Neural cell (in vitro differentiated cells): ENCODE measurements at regions not wholly inside any gene's neighbourhood (a gene's known extent, or its start where the extent isn't known, plus 50 kb on each side); places are given as distances from the start of the nearest gene placed in this dataset.

Experiments used
- H2AFZ ChIP-seq: fragments of 200-600, 300-800 bp; sonication (generic), shearing (Covaris generic); 2 replicates; pipeline ENCODE4 v1.6.0; 2014; ENCODE audit warnings: low read depth, mild to moderate bottlenecking, antibody characterized with exemption, low read length, moderate library complexity
- H3F3A ChIP-seq: fragments of 200-600 bp; shearing (Covaris generic); 2 replicates; pipeline ENCODE4 v1.6.1; 2016; ENCODE audit warnings: mild to moderate bottlenecking, moderate library complexity, mixed read lengths, antibody characterized with exemption, low read length; ENCODE audit not compliant: insufficient read depth, poor library complexity, severe bottlenecking
- H3K27ac ChIP-seq: fragments of 200-600, 300-800 bp; sonication (generic), shearing (Covaris generic); 2 replicates; pipeline ENCODE4 v1.5.1; 2014; ENCODE audit warnings: mild to moderate bottlenecking, low read length, moderate library complexity
- H3K27me3 ChIP-seq: fragments of 300-800, 200-600 bp; sonication (generic), shearing (Covaris generic); 2 replicates; pipeline ENCODE4 v1.6.0; 2014; ENCODE audit warnings: mild to moderate bottlenecking, low read depth, low read length, moderate library complexity; ENCODE audit not compliant: insufficient read depth
- H3K36me3 ChIP-seq: fragments of 300-800, 200-600 bp; sonication (generic), shearing (Covaris generic); 2 replicates; pipeline ENCODE4 v1.5.1; 2014; ENCODE audit warnings: mild to moderate bottlenecking, antibody characterized with exemption, low read length, moderate library complexity; ENCODE audit not compliant: insufficient read depth
- H3K4me2 ChIP-seq: fragments of 300-800, 200-600 bp; sonication (generic), shearing (Covaris generic); 2 replicates; pipeline ENCODE4 v1.6.0; 2014; ENCODE audit warnings: mild to moderate bottlenecking, low read length
- H3K4me3 ChIP-seq: fragments of 300-800, 200-600 bp; sonication (generic), shearing (Covaris generic); 2 replicates; pipeline ENCODE4 v1.5.1; 2014; ENCODE audit warnings: mild to moderate bottlenecking, low read length, moderate library complexity
- H3K79me2 ChIP-seq: fragments of 200-600 bp; shearing (Covaris generic); replicated peaks from 2 replicates; pipeline ENCODE4 v1.6.0; 2014; ENCODE audit warnings: mild to moderate bottlenecking, low read length, moderate library complexity; ENCODE audit not compliant: insufficient read depth
- H3K9ac ChIP-seq: fragments of 300-800, 200-600 bp; sonication (generic), shearing (Covaris generic); 2 replicates; pipeline ENCODE4 v1.6.1; 2016; ENCODE audit warnings: mild to moderate bottlenecking, low read length, mixed read lengths
- H3K9me2 ChIP-seq: fragments of 200-600 bp; shearing (Covaris generic); 2 replicates; pipeline ENCODE4 v1.6.1; 2016; ENCODE audit warnings: mild to moderate bottlenecking, low read length, mixed read lengths; ENCODE audit not compliant: insufficient read depth
- H3K9me3 ChIP-seq: fragments of 200-600, 300-800 bp; sonication (generic), shearing (Covaris generic); 2 replicates; pipeline ENCODE4 v1.6.1; 2016; ENCODE audit warnings: mild to moderate bottlenecking, mixed run types, low read length, moderate library complexity, mixed read lengths
- H4K20me1 ChIP-seq: fragments of 200-600 bp; shearing (Covaris generic); 2 replicates; pipeline ENCODE4 v1.6.1; 2016; ENCODE audit warnings: mild to moderate bottlenecking, mixed run types; ENCODE audit not compliant: insufficient read depth
- EP300 ChIP-seq: fragments of 450-650 bp; conservative IDR thresholded peaks from 2 replicates; pipeline ENCODE4 v1.6.1; 2014; ENCODE audit warnings: antibody characterized with exemption, mild to moderate bottlenecking, moderate library complexity; ENCODE audit not compliant: poor library complexity, severe bottlenecking
- EZH2 ChIP-seq: fragments of 200-600, 300-800 bp; shearing (Covaris generic), sonication (generic); IDR thresholded peaks from 2 replicates; pipeline ENCODE4 v1.6.1; 2014; ENCODE audit warnings: antibody characterized with exemption, low read length, borderline replicate concordance, mild to moderate bottlenecking; ENCODE audit not compliant: insufficient read depth, poor library complexity, severe bottlenecking
- MXI1 ChIP-seq: fragments of 450-650 bp; conservative IDR thresholded peaks from 2 replicates; pipeline ENCODE4 v1.6.1; 2014; ENCODE audit warnings: antibody characterized with exemption, mild to moderate bottlenecking; ENCODE audit not compliant: poor library complexity, severe bottlenecking
- POLR2AphosphoS5 ChIP-seq: IDR thresholded peaks from 2 replicates; pipeline ENCODE4 v1.6.1; 2012
- RAD21 ChIP-seq: fragments of 450-650 bp; conservative IDR thresholded peaks from 2 replicates; pipeline ENCODE4 v1.6.1; 2014; ENCODE audit warnings: antibody characterized with exemption, mild to moderate bottlenecking, moderate library complexity
- REST ChIP-seq: IDR thresholded peaks from 2 replicates; pipeline ENCODE4 v1.6.1; 2012; ENCODE audit warnings: borderline replicate concordance
- SMC3 ChIP-seq: fragments of 450-650 bp; conservative IDR thresholded peaks from 2 replicates; pipeline ENCODE4 v1.6.1; 2014; ENCODE audit warnings: antibody characterized with exemption, mild to moderate bottlenecking, moderate library complexity; ENCODE audit not compliant: poor library complexity
- TAF1 ChIP-seq: IDR thresholded peaks from 2 replicates; pipeline ENCODE4 v1.6.1; 2012; ENCODE audit warnings: low read depth
- TF ChIP-seq, protein P1 (sequence below): fragments of 450-650 bp; IDR thresholded peaks from 2 replicates; pipeline ENCODE4 v1.5.1; 2014; ENCODE audit warnings: antibody characterized with exemption, mild to moderate bottlenecking, moderate library complexity; ENCODE audit not compliant: poor library complexity, severe bottlenecking

DNA sequence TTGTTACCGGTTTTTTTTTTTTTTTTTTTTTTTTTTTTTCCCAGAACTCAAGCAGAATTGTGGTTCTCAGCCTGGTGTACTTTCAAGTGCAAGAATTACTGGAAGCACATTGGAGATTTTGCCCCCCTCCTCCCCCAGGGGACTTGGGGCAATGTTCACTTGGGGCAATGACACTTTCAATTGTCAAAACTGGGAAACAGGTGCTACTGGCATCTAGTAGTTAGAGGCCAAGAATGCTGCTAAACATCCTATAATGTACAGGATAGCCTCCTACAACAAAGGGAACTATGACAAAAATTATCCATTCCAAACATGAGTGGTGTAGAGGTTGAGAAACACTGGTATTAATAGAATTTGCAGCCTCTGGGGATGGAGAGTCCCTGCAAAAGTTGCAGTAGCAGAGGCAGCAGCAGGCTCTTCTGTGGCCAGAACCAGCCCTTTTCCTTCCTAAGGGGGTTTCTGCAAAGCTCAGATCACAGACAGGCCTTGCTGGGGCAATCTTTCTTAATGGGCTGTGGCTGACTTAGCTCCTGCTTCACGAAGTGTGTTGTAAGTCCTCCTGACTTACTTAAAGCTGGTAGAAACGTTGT lies 144.3 kb upstream of the MRPS22 start:
- H3K4me2 ChIP-seq, result no peak overlapping the region
- no peaks in the 10 kb centered on the region for H3K27me3 ChIP-seq
- TF ChIP-seq EZH2 (no peak), MXI1 (no peak), REST (no peak), TAF1 (no peak), SMC3 (no peak), EP300 (no peak), POLR2AphosphoS5 (no peak)
- TF ChIP-seq, protein P1, sequence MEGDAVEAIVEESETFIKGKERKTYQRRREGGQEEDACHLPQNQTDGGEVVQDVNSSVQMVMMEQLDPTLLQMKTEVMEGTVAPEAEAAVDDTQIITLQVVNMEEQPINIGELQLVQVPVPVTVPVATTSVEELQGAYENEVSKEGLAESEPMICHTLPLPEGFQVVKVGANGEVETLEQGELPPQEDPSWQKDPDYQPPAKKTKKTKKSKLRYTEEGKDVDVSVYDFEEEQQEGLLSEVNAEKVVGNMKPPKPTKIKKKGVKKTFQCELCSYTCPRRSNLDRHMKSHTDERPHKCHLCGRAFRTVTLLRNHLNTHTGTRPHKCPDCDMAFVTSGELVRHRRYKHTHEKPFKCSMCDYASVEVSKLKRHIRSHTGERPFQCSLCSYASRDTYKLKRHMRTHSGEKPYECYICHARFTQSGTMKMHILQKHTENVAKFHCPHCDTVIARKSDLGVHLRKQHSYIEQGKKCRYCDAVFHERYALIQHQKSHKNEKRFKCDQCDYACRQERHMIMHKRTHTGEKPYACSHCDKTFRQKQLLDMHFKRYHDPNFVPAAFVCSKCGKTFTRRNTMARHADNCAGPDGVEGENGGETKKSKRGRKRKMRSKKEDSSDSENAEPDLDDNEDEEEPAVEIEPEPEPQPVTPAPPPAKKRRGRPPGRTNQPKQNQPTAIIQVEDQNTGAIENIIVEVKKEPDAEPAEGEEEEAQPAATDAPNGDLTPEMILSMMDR, result no peak
- no peak overlapping the region for H3K9ac ChIP-seq
- no peaks in the 10 kb centered on the region for H4K20me1 ChIP-seq
- H3K36me3 ChIP-seq, result no peaks in the 10 kb centered on the region
- H3K79me2 ChIP-seq, result no peaks in the 10 kb centered on the region
- no peak overlapping the region for H3K4me3 ChIP-seq
- H2AFZ ChIP-seq, result no peak overlapping the region
- H3F3A ChIP-seq, result no peaks in the 10 kb centered on the region
- no peak overlapping the region for H3K27ac ChIP-seq
- no peaks in the 10 kb centered on the region for H3K9me3 ChIP-seq
- no peaks in the 10 kb centered on the region for H3K9me2 ChIP-seq

GRCh38 chr3:139201446-139202225 lies 142.2 kb upstream of the MRPS22 start:
- no peaks in the 10 kb centered on the region for H3F3A ChIP-seq
- H3K79me2 ChIP-seq, result no peaks in the 10 kb centered on the region
- H4K20me1 ChIP-seq, result no peaks in the 10 kb centered on the region
- TF ChIP-seq EZH2, result no peak
- no peak for TF ChIP-seq RAD21
- no peak for TF ChIP-seq MXI1
- TF ChIP-seq POLR2AphosphoS5, result no peak
- TF ChIP-seq, protein P1, result no peak
- TF ChIP-seq EP300, result no peak
- no peak for TF ChIP-seq SMC3
- TF ChIP-seq REST, result no peak
- TF ChIP-seq TAF1, result no peak
- no peak overlapping the region for H3K9ac ChIP-seq
- H3K4me3 ChIP-seq, result no peak overlapping the region
- no peaks in the 10 kb centered on the region for H3K9me2 ChIP-seq
- H3K36me3 ChIP-seq, result no peaks in the 10 kb centered on the region
- H3K9me3 ChIP-seq, result no peaks in the 10 kb centered on the region
- H3K27ac ChIP-seq, result no peak overlapping the region
- H3K4me2 ChIP-seq, result no peak overlapping the region
- H3K27me3 ChIP-seq, result no peaks in the 10 kb centered on the region
- no peak overlapping the region for H2AFZ ChIP-seq
